Adipocyte (in vitro differentiated cells): ENCODE measurements at regions not wholly inside any gene's neighbourhood (a gene's known extent, or its start where the extent isn't known, plus 50 kb on each side); places are given as distances from the start of the nearest gene placed in this dataset.

Source experiments
- DNase-seq: peaks from one replicate; pipeline ENCODE4 v3.0.0-alpha.2; 2015; ENCODE audit warnings: low read depth
- H3K27me3 ChIP-seq: replicated peaks from 2 replicates; pipeline ENCODE4 v1.7.0; 2013; ENCODE audit warnings: mild to moderate bottlenecking, low read length, moderate library complexity; ENCODE audit not compliant: control insufficient read depth, insufficient read depth
- H3K36me3 ChIP-seq: 2 replicates; pipeline ENCODE4 v1.7.0; 2013; ENCODE audit warnings: low read length, mild to moderate bottlenecking, moderate library complexity; ENCODE audit not compliant: control insufficient read depth, insufficient read depth, severe bottlenecking
- H3K4me1 ChIP-seq: 2 replicates; pipeline ENCODE4 v1.7.0; 2013; ENCODE audit warnings: mild to moderate bottlenecking, low read length, moderate library complexity; ENCODE audit not compliant: control insufficient read depth, insufficient read depth
- H3K4me3 ChIP-seq: 2 replicates; pipeline ENCODE4 v1.7.0; 2013; ENCODE audit warnings: mild to moderate bottlenecking, low read length, moderate library complexity
- H3K9ac ChIP-seq: 2 replicates; pipeline ENCODE4 v1.7.0; 2013; ENCODE audit warnings: mild to moderate bottlenecking, low read length, moderate library complexity
- H3K9me3 ChIP-seq: 2 replicates; pipeline ENCODE4 v1.7.0; 2013; ENCODE audit warnings: mild to moderate bottlenecking, low read length, moderate library complexity; ENCODE audit not compliant: control insufficient read depth

DNA sequence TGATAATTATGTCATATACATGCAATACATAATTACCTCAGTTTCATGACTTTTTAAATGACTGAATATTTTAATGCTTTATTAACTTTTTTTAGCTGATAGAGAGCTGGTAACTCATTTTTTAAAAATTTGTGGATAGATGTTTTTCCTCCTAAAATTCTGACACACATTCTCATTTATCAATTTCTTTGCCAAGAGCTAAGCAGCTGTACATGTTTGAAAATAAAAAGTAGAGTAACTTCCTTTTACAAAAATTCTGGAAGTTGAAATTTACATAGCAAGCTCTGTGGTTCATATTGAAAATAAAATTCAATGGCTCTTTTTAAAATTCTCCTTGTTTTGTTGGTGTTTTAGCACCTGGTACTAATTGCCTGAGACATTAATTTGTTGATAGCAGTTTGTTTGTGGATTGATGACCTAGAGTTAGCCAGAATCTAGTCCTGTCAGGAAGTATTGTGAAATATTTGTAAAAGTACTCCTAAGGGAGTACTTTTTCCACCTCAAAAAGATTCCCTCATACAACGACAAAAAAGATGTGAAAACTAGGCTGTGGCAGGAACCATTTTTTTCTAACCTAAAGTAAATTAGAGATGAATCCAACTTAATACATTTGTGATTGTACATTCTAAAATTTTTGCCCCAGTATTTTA is 621.8 kb downstream of the BCKDHB start:
- DNase-seq, result no peak
- Histone ChIP-seq H3K4me3 (no peak overlapping the region), H3K36me3 (no peaks in the 10 kb centered on the region), H3K9me3 (no peaks in the 10 kb centered on the region), H3K4me1 (no peaks in the 10 kb centered on the region), H3K27me3 (no peaks in the 10 kb centered on the region), H3K9ac (no peak overlapping the region)

DNA sequence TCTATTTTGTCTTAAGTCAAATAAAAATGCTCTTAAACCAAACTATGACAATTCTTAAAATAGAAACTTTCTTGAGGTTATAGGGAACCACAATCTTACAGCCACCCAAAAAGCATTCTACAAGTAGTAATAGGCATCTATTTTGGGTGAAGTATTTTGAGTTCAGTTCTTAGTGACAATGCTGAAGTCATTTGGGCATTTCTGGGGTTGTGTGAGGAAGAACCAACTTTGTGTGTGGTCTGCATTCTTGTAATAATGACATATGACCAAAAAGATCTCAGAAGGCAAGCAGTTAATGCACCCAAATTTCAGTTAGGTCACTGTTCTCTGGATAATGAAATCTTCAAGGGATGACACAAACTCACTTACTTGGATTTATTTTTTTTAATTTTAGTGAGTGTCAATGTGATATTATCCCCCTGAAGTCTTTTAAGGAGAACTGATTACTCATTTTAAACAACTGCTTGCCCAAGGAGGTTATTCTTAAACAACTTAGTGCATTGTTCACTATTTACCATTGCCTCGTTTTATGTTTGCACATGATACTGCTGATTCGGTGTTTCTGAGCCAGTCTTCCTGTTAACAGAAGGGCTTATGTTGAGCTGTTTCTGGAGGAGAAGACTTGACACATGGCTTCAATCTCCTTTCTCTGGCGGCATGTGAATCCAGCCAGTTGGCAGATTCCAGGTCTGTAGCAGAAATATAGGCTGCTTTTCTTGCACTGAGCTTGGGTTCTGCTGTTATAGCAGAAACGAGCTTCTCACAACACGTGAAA is 618.9 kb downstream of the BCKDHB start:
- Histone ChIP-seq H3K27me3 (no peaks in the 10 kb centered on the region), H3K4me1 (no peaks in the 10 kb centered on the region), H3K9ac (no peak overlapping the region), H3K36me3 (no peaks in the 10 kb centered on the region), H3K9me3 (no peaks in the 10 kb centered on the region), H3K4me3 (no peak overlapping the region)
- no peak for DNase-seq

- no peak overlapping the region for H3K4me3 ChIP-seq
- H3K36me3 ChIP-seq, result no peaks in the 10 kb centered on the region
- no peaks in the 10 kb centered on the region for H3K9me3 ChIP-seq
- no peaks in the 10 kb centered on the region for H3K4me1 ChIP-seq
- no peaks in the 10 kb centered on the region for H3K27me3 ChIP-seq
- no peak overlapping the region for H3K9ac ChIP-seq
- DNase-seq, result no peak
Measured at GRCh38 chr6:80720824-80721223, 614.4 kb downstream of the BCKDHB start.

- no peak overlapping the region for H3K9ac ChIP-seq
- DNase-seq, result no peak
- H3K36me3 ChIP-seq, result no peaks in the 10 kb centered on the region
- no peaks in the 10 kb centered on the region for H3K9me3 ChIP-seq
- H3K4me1 ChIP-seq, result no peaks in the 10 kb centered on the region
- H3K27me3 ChIP-seq, result no peaks in the 10 kb centered on the region
- no peak overlapping the region for H3K4me3 ChIP-seq
Measured at GRCh38 chr6:80714513-80714912, 608.0 kb downstream of the BCKDHB start.

GRCh38 chr6:80698459-80698858 is 592.0 kb downstream of the BCKDHB start:
- Histone ChIP-seq H3K4me3 (no peak overlapping the region), H3K9ac (no peak overlapping the region), H3K27me3 (no peaks in the 10 kb centered on the region), H3K36me3 (no peaks in the 10 kb centered on the region), H3K4me1 (no peaks in the 10 kb centered on the region), H3K9me3 (peaks cover 15% of the 10 kb centered on the region)
- no peak for DNase-seq

DNA sequence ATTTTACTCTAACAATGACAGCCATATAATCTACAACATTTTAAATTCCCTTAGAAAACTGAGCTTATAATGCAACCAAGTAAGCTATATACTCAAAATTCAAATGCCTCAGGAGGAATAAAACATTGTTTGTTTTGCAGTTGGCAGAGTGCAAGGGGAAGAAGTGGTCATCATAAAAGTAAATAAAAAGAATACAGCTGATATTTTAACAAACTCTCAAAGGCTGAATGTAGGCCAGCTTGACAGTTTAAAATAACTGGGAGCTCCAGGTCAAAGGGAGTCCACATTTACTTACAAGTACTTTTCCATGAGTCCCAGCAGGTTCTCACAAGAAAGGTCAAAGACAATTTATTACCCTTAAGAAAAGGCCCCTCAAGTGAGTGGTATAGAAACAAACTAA is 589.8 kb downstream of the BCKDHB start:
- Histone ChIP-seq H3K27me3 (no peaks in the 10 kb centered on the region), H3K36me3 (no peaks in the 10 kb centered on the region), H3K9ac (no peak overlapping the region), H3K4me1 (no peaks in the 10 kb centered on the region), H3K4me3 (no peak overlapping the region), H3K9me3 (peaks cover 15% of the 10 kb centered on the region)
- no peak for DNase-seq

DNA sequence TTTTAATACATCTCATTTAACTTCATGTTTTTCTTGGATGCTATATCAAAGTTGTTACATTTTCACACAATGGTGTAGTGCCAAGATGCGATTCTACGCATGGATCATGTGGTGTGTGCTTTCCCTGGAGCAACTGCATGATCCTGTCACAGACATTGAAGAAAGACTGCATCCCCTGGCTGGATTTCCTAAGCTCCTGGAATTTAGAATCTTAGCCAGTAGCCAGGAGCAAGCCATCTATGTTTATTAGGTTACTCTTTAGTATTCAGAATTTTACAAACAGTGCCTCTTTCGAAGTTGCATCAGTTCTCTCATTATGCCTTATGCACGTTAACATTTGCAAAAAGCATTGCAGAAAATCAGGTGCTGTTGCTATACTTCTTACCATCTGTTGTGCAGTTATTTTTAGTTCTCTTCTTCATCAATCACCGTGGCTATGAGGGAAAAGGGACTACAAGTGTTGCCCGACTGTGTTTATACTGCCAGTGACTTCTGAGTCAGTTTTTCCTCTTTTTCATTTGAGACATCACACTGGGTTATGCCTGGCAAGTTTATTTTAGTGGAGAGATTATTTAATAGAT is 584.2 kb downstream of the BCKDHB start:
- Histone ChIP-seq H3K4me1 (peaks cover 7% of the 10 kb centered on the region), H3K9ac (no peak overlapping the region), H3K4me3 (no peak overlapping the region), H3K27me3 (no peaks in the 10 kb centered on the region), H3K36me3 (no peaks in the 10 kb centered on the region), H3K9me3 (peaks cover 3% of the 10 kb centered on the region)
- DNase-seq, result peak; percentile 82

- Histone ChIP-seq H3K36me3 (no peaks in the 10 kb centered on the region), H3K9me3 (peaks cover 3% of the 10 kb centered on the region), H3K9ac (no peak overlapping the region), H3K4me1 (peaks cover 7% of the 10 kb centered on the region), H3K4me3 (peak overlapping the region; percentile 44), H3K27me3 (no peaks in the 10 kb centered on the region)
- no peak for DNase-seq
Measured at GRCh38 chr6:80689716-80690395, 583.4 kb downstream of the BCKDHB start.

DNA sequence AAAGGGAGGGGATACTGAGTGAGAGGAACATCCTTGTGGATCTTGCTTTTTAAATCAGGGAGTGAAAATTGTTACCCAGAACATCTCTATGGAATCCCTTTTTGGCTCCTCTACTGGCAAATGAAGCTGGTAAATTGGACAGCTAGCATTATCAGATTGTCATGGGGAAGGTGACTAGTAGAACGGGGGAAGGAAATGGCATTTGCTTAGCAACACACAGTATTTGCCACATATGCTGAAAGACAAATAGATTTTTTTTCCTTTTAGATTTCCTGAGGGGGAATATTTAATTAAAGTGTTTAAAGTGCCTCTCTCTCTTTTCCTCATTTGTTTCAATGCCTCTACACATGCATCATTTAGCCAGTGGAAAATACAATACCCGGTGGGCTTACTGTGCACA is 573.5 kb downstream of the BCKDHB start:
- DNase-seq, result no peak
- Histone ChIP-seq H3K9me3 (peaks cover 10% of the 10 kb centered on the region), H3K36me3 (no peaks in the 10 kb centered on the region)

DNA sequence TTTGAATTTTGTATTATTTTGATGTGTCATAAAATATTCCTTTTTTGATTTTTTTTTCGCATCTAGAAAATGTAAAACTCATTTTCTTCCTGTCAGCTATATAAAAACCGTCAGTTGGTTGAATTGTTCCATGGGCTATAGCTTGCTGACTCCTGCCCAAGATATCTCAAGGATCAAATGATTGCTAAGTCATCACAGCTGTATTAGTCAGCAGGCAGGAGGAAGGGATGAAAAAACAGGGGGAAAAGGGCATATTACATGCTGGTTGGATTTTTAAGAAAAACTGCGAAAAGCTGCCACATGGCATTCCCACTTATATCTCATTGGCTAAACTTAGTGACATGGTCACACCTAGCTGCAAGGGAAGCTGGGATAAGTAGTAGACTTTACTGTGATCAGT is 569.9 kb downstream of the BCKDHB start:
- Histone ChIP-seq H3K9ac (no peak overlapping the region), H3K9me3 (peaks cover 10% of the 10 kb centered on the region), H3K36me3 (no peaks in the 10 kb centered on the region), H3K4me1 (no peaks in the 10 kb centered on the region), H3K4me3 (no peak overlapping the region), H3K27me3 (no peaks in the 10 kb centered on the region)
- DNase-seq, result no peak

More for the DNA sequence above, 573.5 kb downstream of the BCKDHB start:
- H3K4me1 ChIP-seq, result no peaks in the 10 kb centered on the region
- H3K9ac ChIP-seq, result no peak overlapping the region
- no peak overlapping the region for H3K4me3 ChIP-seq
- no peaks in the 10 kb centered on the region for H3K27me3 ChIP-seq

DNA sequence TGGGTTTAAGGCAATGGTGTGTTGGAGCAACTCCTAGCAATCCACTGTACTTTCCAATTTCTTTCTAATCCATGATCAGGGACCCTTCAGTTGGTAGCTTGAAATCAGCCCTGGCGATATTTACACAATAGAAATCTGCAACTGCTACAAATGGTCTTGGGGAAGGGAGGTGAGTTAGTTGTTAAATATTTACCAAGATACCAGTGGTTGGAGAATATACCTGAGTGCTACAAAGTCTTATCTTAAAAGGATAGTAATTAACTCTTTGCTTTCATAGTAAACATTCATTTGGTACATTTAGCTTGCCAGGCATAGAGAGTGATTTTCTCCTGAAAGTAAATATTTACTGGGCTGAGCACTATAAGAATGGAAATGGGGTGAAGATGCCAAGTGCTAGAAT is 568.2 kb downstream of the BCKDHB start:
- Histone ChIP-seq H3K36me3 (no peaks in the 10 kb centered on the region), H3K4me3 (no peak overlapping the region), H3K4me1 (no peaks in the 10 kb centered on the region), H3K9ac (no peak overlapping the region), H3K27me3 (no peaks in the 10 kb centered on the region), H3K9me3 (peaks cover 10% of the 10 kb centered on the region)
- DNase-seq, result no peak
